Calu3 (cell line): ENCODE measurements at regions not wholly inside any gene's neighbourhood (a gene's known extent, or its start where the extent isn't known, plus 50 kb on each side); places are given as distances from the start of the nearest gene placed in this dataset.

ENCODE experiments used
- BruUV-seq: library from RNA; stranded (reverse); fragments of 400-500 nt; replicated peaks from 2 replicates; lab custom pipeline; 2021; lab: Mats Ljungman, UMichigan
- CTCF ChIA-PET: fragments of 300-600 bp; sonication (Branson Sonifier 250); formaldehyde crosslinking; loops from one replicate; lab custom pipeline; 2022; ENCODE audit warnings: antibody characterized with exemption; lab: Charles Lee
- DNase-seq: peaks from one replicate; pipeline ENCODE4 v3.0.0; 2022
- H3K27ac Mint-ChIP-seq: one replicate; pipeline ENCODE4 v1.8.0; 2022; ENCODE audit warnings: mixed read lengths; ENCODE audit not compliant: unreplicated experiment
- H3K27me3 Mint-ChIP-seq: one replicate; pipeline ENCODE4 v1.8.0; 2022; ENCODE audit warnings: mixed read lengths; ENCODE audit not compliant: unreplicated experiment
- H3K36me3 Mint-ChIP-seq: one replicate; pipeline ENCODE4 v1.8.0; 2022; ENCODE audit warnings: mild to moderate bottlenecking, moderate library complexity, mixed read lengths; ENCODE audit not compliant: insufficient read depth, unreplicated experiment
- H3K4me1 Mint-ChIP-seq: one replicate; pipeline ENCODE4 v1.8.0; 2022; ENCODE audit warnings: mild to moderate bottlenecking, low read depth, mixed read lengths; ENCODE audit not compliant: unreplicated experiment
- H3K4me3 Mint-ChIP-seq: one replicate; pipeline ENCODE4 v1.8.0; 2022; ENCODE audit warnings: mild to moderate bottlenecking, low read depth, moderate library complexity, mixed read lengths; ENCODE audit not compliant: unreplicated experiment
- H3K9me3 Mint-ChIP-seq: one replicate; pipeline ENCODE4 v1.8.0; 2022; ENCODE audit warnings: low read depth, mixed read lengths; ENCODE audit not compliant: unreplicated experiment
- CTCF ChIP-seq: fragments of 200-600 bp; IDR thresholded peaks from one replicate; pipeline ENCODE4 v1.8.0; 2022; ENCODE audit warnings: antibody characterized with exemption; ENCODE audit not compliant: unreplicated experiment
- intact Hi-C: fragments of 100-400 bp; cut with micrococcal nuclease; formaldehyde crosslinking; loops from one replicate; pipeline ENCODE4 v1.10.0; 2022; ENCODE audit not compliant: unreplicated experiment

- CTCF ChIA-PET, result no interaction called here
- BruUV-seq, result no TSS peak
- no peak for DNase-seq
- Mint-ChIP-seq H3K4me3 (no peak overlapping the region), H3K27ac (no peak overlapping the region), H3K4me1 (no peaks in the 10 kb centered on the region), H3K36me3 (no peaks in the 10 kb centered on the region), H3K27me3 (no peaks in the 10 kb centered on the region), H3K9me3 (peaks cover 10% of the 10 kb centered on the region)
- intact Hi-C loops, result no loop called here
- no peak for TF ChIP-seq CTCF
Measured at GRCh38 chr10:33095867-33096815, 138.1 kb upstream of the ITGB1 start.

- Mint-ChIP-seq H3K27me3 (no peaks in the 10 kb centered on the region), H3K9me3 (peaks cover 17% of the 10 kb centered on the region), H3K4me1 (no peaks in the 10 kb centered on the region), H3K4me3 (no peak overlapping the region), H3K36me3 (no peaks in the 10 kb centered on the region), H3K27ac (no peak overlapping the region)
- intact Hi-C loops, result no loop called here
- no peak for TF ChIP-seq CTCF
- no TSS peak for BruUV-seq
- DNase-seq, result no peak
- CTCF ChIA-PET, result no interaction called here
Measured at GRCh38 chr10:33094263-33095051, 136.4 kb upstream of the ITGB1 start.

- no TSS peak for BruUV-seq
Measured at GRCh38 chr10:33093362-33093761, 135.3 kb upstream of the ITGB1 start.

More at GRCh38 chr10:33093362-33093761, 135.3 kb upstream of the ITGB1 start:
- Mint-ChIP-seq H3K4me1 (no peaks in the 10 kb centered on the region), H3K36me3 (no peaks in the 10 kb centered on the region), H3K27me3 (no peaks in the 10 kb centered on the region), H3K4me3 (no peak overlapping the region), H3K9me3 (peaks cover 19% of the 10 kb centered on the region), H3K27ac (no peak overlapping the region)
- no peak for DNase-seq
- intact Hi-C loops, result no loop called here
- CTCF ChIA-PET, result no interaction called here
- no peak for TF ChIP-seq CTCF
